ENCODE measurements at regions not wholly inside any gene's neighbourhood (a gene's known extent, or its start where the extent isn't known, plus 50 kb on each side); places are given as distances from the start of the nearest gene placed in this dataset.
A peak's percentile ranks its signal among the peaks of the same experiment; 100 is the strongest.

GRCh38 chr9:7287986-7288385 lies 511.6 kb downstream of the DMAC1 start:
- no peak for DNase-seq

GRCh38 chr9:7287065-7287464 lies 512.5 kb downstream of the DMAC1 start:
- peak; percentile 25 for DNase-seq

GRCh38 chr9:7286101-7286500 lies 513.5 kb downstream of the DMAC1 start:
- DNase-seq = no peak

GRCh38 chr9:7285199-7285598 lies 514.4 kb downstream of the DMAC1 start:
- DNase-seq = no peak

GRCh38 chr9:7284517-7284916 lies 515.1 kb downstream of the DMAC1 start:
- DNase-seq = no peak

DNA sequence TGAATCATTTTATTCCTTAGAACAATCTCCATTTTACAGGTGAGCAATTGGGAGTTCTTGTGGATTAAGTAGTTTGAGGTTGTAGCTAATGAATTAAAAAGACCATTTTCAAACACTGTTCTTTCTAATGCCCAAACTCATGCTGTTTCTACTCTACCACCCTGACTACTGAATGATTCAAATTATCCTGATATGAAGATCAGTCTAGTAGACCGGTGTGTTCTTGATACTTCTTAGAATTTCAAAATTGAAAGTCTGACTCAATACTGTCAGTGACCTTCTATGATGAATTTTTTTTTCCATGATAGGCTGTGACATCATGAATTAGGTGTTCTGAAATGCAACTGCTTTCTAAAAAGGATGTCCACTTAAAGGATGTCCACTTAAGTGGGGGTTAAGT lies 515.5 kb downstream of the DMAC1 start:
- DNase-seq = no peak

GRCh38 chr9:7273575-7273974 lies 515.8 kb downstream of the KDM4C start:
- DNase-seq = no peak

DNA sequence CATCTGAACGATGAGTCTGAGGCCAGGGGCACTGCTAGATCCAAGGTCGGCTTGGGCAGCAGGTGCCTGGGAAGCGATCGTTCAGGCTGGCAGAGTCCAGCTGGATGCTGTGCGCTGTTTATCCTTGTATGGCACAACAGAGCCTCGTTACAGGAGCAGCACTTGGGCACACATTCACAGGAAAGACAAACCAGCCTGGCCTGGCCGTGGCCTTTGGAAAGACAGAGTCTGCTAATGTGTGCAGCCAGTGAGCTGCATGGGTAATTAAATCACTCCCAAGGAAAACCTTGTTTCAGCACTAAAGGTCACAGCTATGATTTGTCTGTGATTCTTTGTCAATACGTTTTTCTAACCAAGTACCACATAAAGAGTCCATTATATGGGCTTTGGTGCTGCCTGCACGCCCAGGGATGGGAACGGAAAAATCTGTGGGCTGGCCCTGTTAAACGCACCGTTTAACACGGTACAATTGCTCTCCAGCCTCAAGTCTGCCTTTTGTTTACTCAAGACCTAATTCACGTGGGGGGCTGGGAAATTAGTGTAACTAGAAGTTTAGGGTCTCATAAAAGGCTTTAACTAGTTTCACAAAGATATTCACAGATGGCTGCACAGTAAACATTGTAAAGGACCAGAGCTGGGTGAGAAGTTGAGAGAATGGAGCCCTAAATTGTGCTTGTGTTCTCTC lies 509.3 kb downstream of the KDM4C start:
- no peak for DNase-seq

GRCh38 chr9:7265181-7265580 lies 507.4 kb downstream of the KDM4C start:
- DNase-seq = no peak

DNA sequence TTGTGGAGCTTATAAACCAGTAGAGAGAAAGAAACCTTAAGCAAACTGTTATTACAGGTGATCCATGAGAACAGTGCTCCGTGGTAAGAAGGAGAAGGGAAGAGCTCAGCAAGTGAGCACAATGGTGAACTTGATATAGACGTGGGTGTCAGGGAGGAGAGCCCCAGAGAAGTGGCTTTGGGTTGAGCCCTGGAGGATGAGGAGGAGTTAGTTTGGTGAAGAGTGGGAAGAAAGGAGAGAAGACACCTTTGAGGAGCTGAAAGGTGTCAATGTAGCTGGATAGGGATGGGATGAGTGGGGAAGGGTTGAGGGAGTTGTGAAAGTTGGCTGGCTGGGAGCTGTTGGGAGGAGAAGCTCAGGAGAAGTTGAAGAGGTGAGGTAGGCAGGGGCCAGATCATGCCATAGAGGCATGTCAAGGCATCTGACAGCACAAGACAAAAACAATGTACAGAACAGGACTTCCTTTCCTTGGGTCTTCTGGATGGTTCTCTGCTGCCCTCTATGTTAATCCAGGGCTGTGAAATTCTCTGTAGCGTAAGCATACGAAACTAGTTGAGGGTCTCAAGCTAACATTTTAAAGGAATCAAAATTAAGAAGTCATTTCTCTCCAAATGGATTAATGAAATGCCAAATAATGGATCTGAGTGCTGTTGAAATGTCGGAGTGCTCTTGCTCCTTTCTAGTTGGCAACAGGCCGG lies 501.9 kb downstream of the KDM4C start:
- DNase-seq = no peak

DNA sequence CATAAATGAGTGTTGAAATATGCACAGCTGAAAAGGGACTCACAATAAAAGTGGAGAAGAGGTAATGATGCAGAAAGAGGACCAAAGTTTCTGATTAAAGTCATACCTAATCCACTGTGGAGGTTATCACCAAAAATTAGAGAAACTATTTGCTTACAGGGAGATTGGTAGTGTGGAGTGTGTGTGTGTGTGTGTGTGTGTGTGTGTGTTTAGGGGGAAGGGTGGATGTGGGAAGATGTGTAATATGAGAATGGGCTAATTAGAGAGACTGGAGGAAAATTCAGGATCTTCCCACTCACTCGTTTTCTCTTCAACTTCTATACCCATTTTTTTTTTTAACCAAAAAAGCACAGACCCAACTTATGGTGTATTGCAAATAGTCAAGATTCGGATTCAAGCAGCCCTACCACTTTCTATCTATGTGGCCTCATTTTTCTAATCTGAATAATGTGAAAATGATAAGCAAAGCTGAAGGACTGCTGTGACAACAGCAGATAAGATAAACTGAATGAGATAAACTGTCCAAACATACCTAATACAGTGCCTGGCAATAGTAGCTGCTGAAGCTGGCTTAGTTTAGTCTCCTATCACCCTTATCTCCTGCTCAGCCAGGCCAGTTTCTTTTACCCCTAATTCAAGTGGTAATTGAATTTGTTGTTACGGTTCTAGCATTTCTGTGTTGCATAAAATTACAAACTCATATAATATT lies 501.1 kb downstream of the KDM4C start:
- DNase-seq = no peak

DNA sequence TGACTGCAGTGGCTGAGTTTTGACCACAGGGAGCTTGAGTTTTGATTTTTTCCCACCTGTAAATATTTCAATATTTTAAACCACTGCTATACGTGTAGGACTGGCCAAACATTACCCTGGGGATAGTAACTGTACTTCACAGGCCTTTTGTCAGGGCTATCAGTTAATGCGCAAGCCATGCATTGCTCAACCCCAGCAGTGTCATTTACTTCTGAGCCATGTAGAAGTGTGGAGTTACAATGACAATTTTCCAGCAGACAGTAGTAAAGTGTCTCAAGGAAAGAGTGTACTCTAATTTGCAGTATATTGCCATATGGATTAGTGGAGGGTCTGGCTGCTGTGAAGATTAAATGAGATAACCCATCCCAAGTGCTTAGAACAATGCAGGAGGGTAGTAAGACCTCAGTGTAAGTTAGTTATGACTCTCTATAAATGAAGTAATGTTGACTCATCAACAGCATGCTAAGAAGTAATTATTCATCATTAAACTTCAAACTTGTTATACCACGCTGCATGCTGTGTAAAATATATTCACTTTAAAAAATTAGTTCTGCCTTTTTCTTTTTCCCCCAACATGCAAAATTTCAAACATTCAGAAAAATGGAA lies 489.2 kb downstream of the KDM4C start:
- no peak for DNase-seq

DNA sequence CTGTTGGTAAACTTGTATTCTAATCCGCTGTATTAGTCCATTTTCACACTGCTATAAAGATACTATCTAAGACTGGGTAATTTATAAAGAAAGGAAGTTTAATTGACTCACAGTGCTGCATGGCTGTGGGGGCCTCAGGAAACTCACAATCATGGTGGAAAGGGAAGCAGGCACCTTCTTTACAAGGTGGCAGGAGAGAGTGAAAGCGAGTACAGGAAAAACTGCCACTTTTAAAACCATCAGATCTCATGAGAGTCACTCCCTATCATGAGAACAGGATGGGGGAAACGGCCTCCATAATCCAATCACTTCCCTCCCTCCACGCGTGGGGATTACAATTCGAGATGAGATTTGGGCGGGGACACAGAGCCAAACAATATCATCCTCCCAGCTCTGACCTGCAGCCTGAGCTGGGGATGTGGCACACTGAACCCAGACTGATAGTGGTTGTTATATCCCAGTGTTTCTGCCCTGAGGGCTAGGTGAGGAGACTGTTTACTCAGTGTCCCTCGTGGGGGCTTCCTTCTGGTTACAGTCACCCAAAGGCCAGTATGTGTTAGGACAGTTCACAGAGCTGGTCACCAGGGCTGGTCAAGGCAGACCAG lies 488.3 kb downstream of the KDM4C start:
- DNase-seq = no peak

GRCh38 chr9:7243838-7244237 lies 486.1 kb downstream of the KDM4C start:
- DNase-seq = no peak

DNA sequence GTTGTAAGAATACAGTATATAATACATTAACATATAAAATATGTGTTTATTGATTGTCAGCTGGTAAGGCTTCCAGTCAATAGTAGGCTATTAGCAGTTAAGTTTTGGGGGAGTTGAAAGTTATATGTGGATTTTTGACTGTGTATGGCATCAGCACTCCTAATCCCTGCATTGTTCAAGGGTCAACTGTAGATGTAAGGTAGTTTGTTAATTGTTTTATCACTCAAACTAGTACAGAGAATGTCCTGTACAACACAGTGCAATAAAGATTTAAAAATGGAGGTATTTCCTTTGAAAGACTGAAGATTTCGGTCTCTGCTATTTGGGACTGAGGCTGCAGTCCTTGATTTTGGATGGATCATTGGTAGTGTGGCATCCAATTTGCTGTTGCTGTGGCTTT lies 484.4 kb downstream of the KDM4C start:
- DNase-seq = no peak

DNA sequence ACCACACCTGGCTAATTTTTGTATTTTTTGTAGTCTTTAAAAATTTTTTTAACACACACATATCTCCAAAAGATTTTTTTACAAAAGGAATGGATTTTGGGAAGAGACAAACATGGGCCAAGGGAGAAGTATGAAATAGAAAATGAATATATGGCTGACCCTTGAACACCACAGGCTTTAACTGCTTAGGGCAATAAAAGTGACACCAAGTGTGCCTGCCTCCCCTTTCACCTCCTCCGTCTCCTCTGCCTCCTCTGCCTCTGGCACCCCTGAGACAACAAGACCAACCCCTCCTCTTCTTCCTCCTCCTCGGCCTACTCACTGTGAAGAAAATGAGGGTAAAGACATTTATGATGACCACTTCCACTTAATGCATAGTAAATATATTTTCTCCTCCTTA lies 483.9 kb downstream of the KDM4C start:
- DNase-seq = no peak

GRCh38 chr9:7240569-7241311 lies 483.0 kb downstream of the KDM4C start:
- DNase-seq = no peak

- DNase-seq = no peak
These were observed 481.9 kb downstream of the KDM4C start for GRCh38 chr9:7239708-7240107.

- no peak for DNase-seq
These were observed 480.5 kb downstream of the KDM4C start for GRCh38 chr9:7238247-7238637.

DNA sequence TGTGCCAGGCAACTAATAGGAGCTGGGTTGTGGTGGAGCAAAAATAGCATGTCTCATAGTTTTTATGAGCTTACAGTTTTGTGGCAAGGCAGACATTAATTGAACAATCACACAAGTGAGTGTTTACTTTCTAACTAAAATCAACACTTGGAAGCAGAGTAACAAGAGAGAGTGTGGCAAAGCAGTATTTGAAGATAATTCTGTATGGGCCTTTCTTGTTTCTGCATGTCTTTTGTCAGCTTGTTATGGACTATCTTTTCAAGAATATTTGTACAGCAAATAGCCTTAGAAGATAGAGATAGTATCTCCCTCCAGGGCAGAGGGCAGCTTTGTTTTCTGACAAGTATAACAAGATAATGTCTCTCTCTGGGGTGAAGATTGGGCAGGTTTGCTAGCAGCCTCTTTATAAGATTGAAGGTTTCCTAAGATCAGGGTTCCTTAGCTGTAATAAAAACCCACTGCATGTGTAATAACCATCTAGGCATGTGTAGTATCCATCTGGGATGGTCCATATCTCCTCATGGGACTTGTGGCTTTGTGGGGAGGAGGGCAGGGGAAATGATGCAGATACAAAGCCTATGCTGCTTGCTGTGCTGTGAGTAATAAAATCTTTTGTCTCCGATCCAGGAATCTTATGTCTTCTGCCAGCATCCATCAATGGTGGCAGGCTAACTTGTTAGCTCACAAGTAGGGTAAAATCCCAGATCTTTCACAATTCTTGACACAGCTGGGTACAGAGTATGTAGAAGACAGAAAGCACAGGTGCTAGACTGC lies 479.9 kb downstream of the KDM4C start:
- DNase-seq = peak; percentile 31

DNA sequence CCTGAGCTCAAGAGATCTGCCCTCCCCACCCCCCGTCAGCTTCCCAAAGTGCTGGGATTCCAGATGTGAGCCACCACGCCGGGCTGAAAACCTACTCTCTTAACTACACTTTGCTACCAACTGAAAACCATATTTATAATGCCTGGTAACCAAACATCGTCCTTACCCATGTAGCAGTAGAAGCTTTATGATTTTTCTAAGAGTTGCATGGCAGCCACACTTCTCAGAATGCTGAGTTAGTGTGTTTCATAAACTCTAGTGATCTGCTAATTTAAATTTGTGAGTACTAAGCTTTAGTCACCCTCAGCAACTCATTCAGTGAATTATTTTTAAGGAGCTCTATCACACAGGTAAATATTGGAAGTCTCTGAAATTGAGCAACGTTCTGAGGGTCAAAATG lies 478.4 kb downstream of the KDM4C start:
- DNase-seq = no peak

- no peak for DNase-seq
These were observed 476.4 kb downstream of the KDM4C start for GRCh38 chr9:7234144-7234543.
